GM12878 (cell line): ENCODE measurements at regions not wholly inside any gene's neighbourhood (a gene's known extent, or its start where the extent isn't known, plus 50 kb on each side); places are given as distances from the start of the nearest gene placed in this dataset.

Source experiments
- ATAC-seq: fragments of 200-7000 bp; cut with Tn5 transposase; 3 replicates; pipeline ENCODE4 v1.9.1; 2020; ENCODE audit warnings: mild to moderate bottlenecking, moderate library complexity
- BruUV-seq: library from RNA; stranded (reverse); fragments of 400-500 nt; replicated peaks from 2 replicates; lab custom pipeline; 2021; lab: Mats Ljungman, UMichigan
- CTCF ChIA-PET: fragments of 300-600 bp; sonication (Branson Sonifier 250); formaldehyde crosslinking; extraction: SDS; loops from one replicate; lab custom pipeline; 2021; ENCODE audit warnings: inconsistent platforms; lab: Yijun Ruan, JAX
- POLR2A ChIA-PET: fragments of 350-600 bp; formaldehyde crosslinking; extraction: SDS; loops from one replicate; lab custom pipeline; 2021; ENCODE audit warnings: inconsistent platforms; lab: Charles Lee
- RAD21 ChIA-PET: fragments of 300-600 bp; sonication (Branson Sonifier 250); formaldehyde crosslinking; loops from one replicate; lab custom pipeline; 2023; ENCODE audit warnings: antibody characterized with exemption; ENCODE audit not compliant: unreplicated experiment; lab: Charles Lee
- SMC1A ChIA-PET: fragments of 300-600 bp; sonication (Branson Sonifier 250); formaldehyde crosslinking; loops from one replicate; lab custom pipeline; 2023; ENCODE audit not compliant: unreplicated experiment, uncharacterized antibody; lab: Charles Lee
- DNase-seq: peaks from one replicate; pipeline ENCODE4 v3.0.0-alpha.2; 2011; ENCODE audit warnings: low read depth, low spot score
- FAIRE-seq: peaks from 3 replicates; lab custom pipeline; 2011; peaks lifted over from hg19 to GRCh38; lab: Jason Lieb, UNC
- H2AFZ ChIP-seq: 2 replicates; pipeline ENCODE4 v1.6.0; 2011; ENCODE audit warnings: low read depth, low read length, control low read depth; ENCODE audit not compliant: control insufficient read depth
- H3K27ac ChIP-seq: 2 replicates; pipeline ENCODE4 v1.5.1; 2011; ENCODE audit warnings: control low read depth; ENCODE audit not compliant: control insufficient read depth, insufficient read depth
- H3K27me3 ChIP-seq, 2 experiments: replicated peaks in 1 of 2; 2 replicates each; pipeline versions ENCODE4 v1.6.0 to v1.6.1; 2011; ENCODE audit warnings: low read length in 1 of 2; ENCODE audit not compliant: control insufficient read depth in 2 of 2, insufficient read depth in 2 of 2
- H3K36me3 ChIP-seq, 2 experiments: 2 replicates each; pipeline ENCODE4 v1.5.1; 2011; ENCODE audit warnings: low read length in 1 of 2; ENCODE audit not compliant: control insufficient read depth in 2 of 2, insufficient read depth in 2 of 2
- H3K4me1 ChIP-seq: 2 replicates; pipeline ENCODE4 v1.6.1; 2011; ENCODE audit warnings: mild to moderate bottlenecking, low read length, moderate library complexity, mixed read lengths; ENCODE audit not compliant: control insufficient read depth, insufficient read depth
- H3K4me2 ChIP-seq: 2 replicates; pipeline ENCODE4 v1.6.0; 2011; ENCODE audit warnings: control low read depth; ENCODE audit not compliant: control insufficient read depth, insufficient read depth
- H3K4me3 ChIP-seq: fragments of 200-600 bp; sonication (generic); 2 replicates; pipeline ENCODE4 v1.5.1; 2016
- H3K79me2 ChIP-seq: 2 replicates; pipeline ENCODE4 v1.6.0; 2011; ENCODE audit warnings: low read length; ENCODE audit not compliant: control insufficient read depth, insufficient read depth
- H3K9ac ChIP-seq: 2 replicates; pipeline ENCODE4 v1.8.0; 2011; ENCODE audit warnings: low read length, control low read depth, mixed read lengths; ENCODE audit not compliant: control insufficient read depth, insufficient read depth
- H3K9me3 ChIP-seq: replicated peaks from 3 replicates; pipeline ENCODE4 v1.5.1; 2011; ENCODE audit warnings: mild to moderate bottlenecking, low read length; ENCODE audit not compliant: control insufficient read depth, insufficient read depth
- H4K20me1 ChIP-seq: 2 replicates; pipeline ENCODE4 v1.6.0; 2011; ENCODE audit not compliant: control insufficient read depth, insufficient read depth
- DPF2 ChIP-seq: fragments of 450-650 bp; IDR thresholded peaks from 2 replicates; pipeline ENCODE4 v1.6.1; 2017; ENCODE audit warnings: mild to moderate bottlenecking
- EED ChIP-seq: sonication (generic); IDR thresholded peaks from 2 replicates; pipeline ENCODE4 v1.6.1; 2016; ENCODE audit warnings: antibody characterized with exemption, low read depth
- FOXK2 ChIP-seq: fragments of 450-650 bp; IDR thresholded peaks from 2 replicates; pipeline ENCODE4 v1.6.1; 2017; ENCODE audit warnings: mild to moderate bottlenecking, moderate library complexity
- GATAD2B ChIP-seq: fragments of 450-650 bp; conservative IDR thresholded peaks from 2 replicates; pipeline ENCODE4 v1.6.1; 2017; ENCODE audit warnings: low read depth, mild to moderate bottlenecking, moderate library complexity
- KAT2A ChIP-seq: conservative IDR thresholded peaks from 2 replicates; pipeline ENCODE4 v1.6.1; 2011; ENCODE audit warnings: low read depth, low read length; ENCODE audit not compliant: control insufficient read depth
- NR2F1 ChIP-seq: fragments of 450-650 bp; conservative IDR thresholded peaks from 2 replicates; pipeline ENCODE4 v1.6.1; 2017; ENCODE audit warnings: mild to moderate bottlenecking
- POU2F2 ChIP-seq: IDR thresholded peaks from 3 replicates; pipeline ENCODE4 v1.6.1; 2011; ENCODE audit warnings: low read depth, mild to moderate bottlenecking, low read length, borderline replicate concordance
- SIN3A ChIP-seq: IDR thresholded peaks from 2 replicates; pipeline ENCODE4 v1.6.1; 2012; ENCODE audit warnings: low read depth, low read length, improper control_type of control experiment
- SIX5 ChIP-seq: IDR thresholded peaks from 2 replicates; pipeline ENCODE4 v1.6.1; 2011; ENCODE audit warnings: mild to moderate bottlenecking, low read depth, low read length, moderate library complexity; ENCODE audit not compliant: severe bottlenecking
- STAT1 ChIP-seq: fragments of 450-650 bp; conservative IDR thresholded peaks from 2 replicates; pipeline ENCODE4 v1.6.1; 2014; ENCODE audit warnings: antibody characterized with exemption, mild to moderate bottlenecking
- WRNIP1 ChIP-seq: IDR thresholded peaks from 2 replicates; pipeline ENCODE4 v1.6.1; 2011; ENCODE audit warnings: low read depth, low read length, improper control_type of control experiment, borderline replicate concordance
- WGBS: methylation state at CpG from one replicate; pipeline ENCODE4 v1.1.6; 2016; ENCODE audit warnings: low lambda C conversion rate; ENCODE audit not compliant: insufficient replicate concordance, insufficient coverage; ENCODE audit errors: missing lambda C conversion rate; 5-methylcytosine and 5-hydroxymethylcytosine counted together
- in situ Hi-C: fragments of 300-500 bp; cut with MboI; formaldehyde crosslinking; loops from 9 replicates; pipeline ENCODE4 v1.14.3; 2018; ENCODE audit warnings: mixed read lengths
- intact Hi-C: fragments of 100-400 bp; cut with micrococcal nuclease; formaldehyde crosslinking; loops from one replicate; pipeline ENCODE4 v1.14.2; 2022; ENCODE audit not compliant: unreplicated experiment
- TF ChIP-seq, protein P1 (sequence below): IDR thresholded peaks from 2 replicates; pipeline ENCODE4 v1.6.1; 2012; ENCODE audit warnings: low read depth, low read length, improper control_type of control experiment
- TF ChIP-seq, protein P2 (sequence below): fragments of 450-650 bp; IDR thresholded peaks from 2 replicates; pipeline ENCODE4 v1.6.1; 2017; ENCODE audit warnings: mild to moderate bottlenecking, moderate library complexity

DNA sequence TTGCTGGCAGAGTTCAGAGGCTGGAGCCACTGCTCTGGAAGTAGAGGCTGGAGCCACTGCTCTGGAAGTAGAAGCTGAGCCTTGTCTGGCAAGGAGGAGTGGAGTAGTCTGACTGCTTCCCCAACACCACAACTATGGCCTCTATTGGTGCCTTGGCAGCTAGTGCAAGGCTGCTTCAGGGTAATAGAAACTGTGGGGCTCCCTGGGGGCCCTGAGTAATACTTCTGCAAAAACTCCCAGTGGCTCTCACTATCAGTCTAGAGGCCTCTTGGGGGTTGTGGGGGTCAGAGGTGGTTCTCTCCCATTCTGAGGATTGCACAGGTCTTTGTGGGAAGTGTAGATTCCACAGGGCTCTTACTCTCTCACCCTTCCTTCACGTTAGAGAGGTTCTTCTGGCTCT lies 629.0 kb upstream of the PTPRD start:
- TF ChIP-seq NR2F1, result 0 out of 2 replicates have a peak, but pooled peaks have one; percentile 14
- TF ChIP-seq, protein P1, sequence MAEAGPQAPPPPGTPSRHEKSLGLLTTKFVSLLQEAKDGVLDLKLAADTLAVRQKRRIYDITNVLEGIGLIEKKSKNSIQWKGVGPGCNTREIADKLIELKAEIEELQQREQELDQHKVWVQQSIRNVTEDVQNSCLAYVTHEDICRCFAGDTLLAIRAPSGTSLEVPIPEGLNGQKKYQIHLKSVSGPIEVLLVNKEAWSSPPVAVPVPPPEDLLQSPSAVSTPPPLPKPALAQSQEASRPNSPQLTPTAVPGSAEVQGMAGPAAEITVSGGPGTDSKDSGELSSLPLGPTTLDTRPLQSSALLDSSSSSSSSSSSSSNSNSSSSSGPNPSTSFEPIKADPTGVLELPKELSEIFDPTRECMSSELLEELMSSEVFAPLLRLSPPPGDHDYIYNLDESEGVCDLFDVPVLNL, result no peak
- no peaks in the 10 kb centered on the region for H3K79me2 ChIP-seq
- POLR2A ChIA-PET, result no interaction called here
- no peak overlapping the region for H3K27ac ChIP-seq
- H3K4me1 ChIP-seq, result no peaks in the 10 kb centered on the region
- H3K4me3 ChIP-seq, result no peak overlapping the region
- ATAC-seq (no peak), FAIRE-seq (no peak), DNase-seq (no peak)
- RAD21 ChIA-PET, result no interaction called here
- CTCF ChIA-PET, result no interaction called here
- no peak overlapping the region for H3K9ac ChIP-seq
- H2AFZ ChIP-seq, result no peak overlapping the region
- H3K36me3 ChIP-seq, result no peaks in the 10 kb centered on the region
- in situ Hi-C loops, result no loop called here
- SMC1A ChIA-PET, result no interaction called here
- intact Hi-C loops, result no loop called here
- H3K9me3 ChIP-seq, result no peaks in the 10 kb centered on the region
- 0% methylated on average over 1 of the region's 1 CpG for WGBS
- no peaks in the 10 kb centered on the region for H3K27me3 ChIP-seq
- H4K20me1 ChIP-seq, result no peaks in the 10 kb centered on the region
- BruUV-seq, result no TSS peak
- no peak overlapping the region for H3K4me2 ChIP-seq

DNA sequence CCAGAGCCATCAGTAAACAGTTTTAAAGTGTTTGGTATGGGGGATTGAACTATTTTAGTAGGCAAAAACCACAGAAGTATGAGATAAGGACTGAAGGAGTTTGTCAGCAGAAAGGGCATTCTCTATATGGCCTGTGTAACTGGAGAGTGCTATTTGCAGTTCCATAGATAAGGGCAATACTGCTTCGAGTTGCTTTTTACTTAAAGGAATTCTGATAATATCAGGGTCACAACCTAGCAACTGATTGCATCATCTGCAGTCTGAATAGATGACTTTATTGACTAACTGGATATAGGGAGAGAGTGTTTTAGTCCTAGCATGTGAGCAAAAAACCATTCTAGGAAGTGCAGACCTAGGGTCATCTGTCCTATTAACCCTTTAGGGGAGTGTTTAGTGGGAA lies 645.2 kb upstream of the PTPRD start:
- WGBS, result 0% methylated on average over 1 of the region's 1 CpG
- Histone ChIP-seq H3K27ac (no peak overlapping the region), H3K27me3 (no peaks in the 10 kb centered on the region), H4K20me1 (no peaks in the 10 kb centered on the region), H3K4me1 (no peaks in the 10 kb centered on the region), H3K9me3 (no peaks in the 10 kb centered on the region), H3K9ac (no peak overlapping the region), H3K4me3 (no peak overlapping the region), H3K36me3 (no peaks in the 10 kb centered on the region), H3K4me2 (no peak overlapping the region), H2AFZ (no peak overlapping the region), H3K79me2 (no peaks in the 10 kb centered on the region)
- TF ChIP-seq SIX5 (no peak), STAT1 (no peak), FOXK2 (no peak), POU2F2 (no peak), DPF2 (no peak), GATAD2B (no peak), SIN3A (no peak), KAT2A (no peak), EED (no peak), WRNIP1 (no peak)
- TF ChIP-seq, protein P2, sequence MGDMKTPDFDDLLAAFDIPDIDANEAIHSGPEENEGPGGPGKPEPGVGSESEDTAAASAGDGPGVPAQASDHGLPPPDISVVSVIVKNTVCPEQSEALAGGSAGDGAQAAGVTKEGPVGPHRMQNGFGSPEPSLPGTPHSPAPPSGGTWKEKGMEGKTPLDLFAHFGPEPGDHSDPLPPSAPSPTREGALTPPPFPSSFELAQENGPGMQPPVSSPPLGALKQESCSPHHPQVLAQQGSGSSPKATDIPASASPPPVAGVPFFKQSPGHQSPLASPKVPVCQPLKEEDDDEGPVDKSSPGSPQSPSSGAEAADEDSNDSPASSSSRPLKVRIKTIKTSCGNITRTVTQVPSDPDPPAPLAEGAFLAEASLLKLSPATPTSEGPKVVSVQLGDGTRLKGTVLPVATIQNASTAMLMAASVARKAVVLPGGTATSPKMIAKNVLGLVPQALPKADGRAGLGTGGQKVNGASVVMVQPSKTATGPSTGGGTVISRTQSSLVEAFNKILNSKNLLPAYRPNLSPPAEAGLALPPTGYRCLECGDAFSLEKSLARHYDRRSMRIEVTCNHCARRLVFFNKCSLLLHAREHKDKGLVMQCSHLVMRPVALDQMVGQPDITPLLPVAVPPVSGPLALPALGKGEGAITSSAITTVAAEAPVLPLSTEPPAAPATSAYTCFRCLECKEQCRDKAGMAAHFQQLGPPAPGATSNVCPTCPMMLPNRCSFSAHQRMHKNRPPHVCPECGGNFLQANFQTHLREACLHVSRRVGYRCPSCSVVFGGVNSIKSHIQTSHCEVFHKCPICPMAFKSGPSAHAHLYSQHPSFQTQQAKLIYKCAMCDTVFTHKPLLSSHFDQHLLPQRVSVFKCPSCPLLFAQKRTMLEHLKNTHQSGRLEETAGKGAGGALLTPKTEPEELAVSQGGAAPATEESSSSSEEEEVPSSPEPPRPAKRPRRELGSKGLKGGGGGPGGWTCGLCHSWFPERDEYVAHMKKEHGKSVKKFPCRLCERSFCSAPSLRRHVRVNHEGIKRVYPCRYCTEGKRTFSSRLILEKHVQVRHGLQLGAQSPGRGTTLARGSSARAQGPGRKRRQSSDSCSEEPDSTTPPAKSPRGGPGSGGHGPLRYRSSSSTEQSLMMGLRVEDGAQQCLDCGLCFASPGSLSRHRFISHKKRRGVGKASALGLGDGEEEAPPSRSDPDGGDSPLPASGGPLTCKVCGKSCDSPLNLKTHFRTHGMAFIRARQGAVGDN, result no peak
- no peak for DNase-seq
- intact Hi-C loops, result no loop called here
- BruUV-seq, result no TSS peak
- no peak for FAIRE-seq
- ChIA-PET CTCF (no interaction called here), SMC1A (no interaction called here), POLR2A (no interaction called here), RAD21 (no interaction called here)
- in situ Hi-C loops, result no loop called here
- ATAC-seq, result no peak
